A673 (cell line): ENCODE measurements at regions not wholly inside any gene's neighbourhood (a gene's known extent, or its start where the extent isn't known, plus 50 kb on each side); places are given as distances from the start of the nearest gene placed in this dataset.

Experiments used
- BruUV-seq: library from RNA; stranded (reverse); fragments of 400-500 nt; replicated peaks from 2 replicates; lab custom pipeline; 2021; lab: Mats Ljungman, UMichigan
- CTCF ChIA-PET: fragments of 300-600 bp; sonication (Branson Sonifier 250); formaldehyde crosslinking; loops from one replicate; lab custom pipeline; 2022; ENCODE audit warnings: antibody characterized with exemption; lab: Charles Lee
- POLR2A ChIA-PET: fragments of 300-600 bp; sonication (Branson Sonifier 250); formaldehyde crosslinking; loops from one replicate; lab custom pipeline; 2022; ENCODE audit warnings: antibody characterized with exemption; ENCODE audit not compliant: low non-redundant PET; lab: Charles Lee
- DNase-seq: peaks from one replicate; pipeline ENCODE4 v3.0.0-alpha.2; 2015; ENCODE audit warnings: low spot score
- H3K27ac ChIP-seq: fragments of 200-600 bp; sonication (generic); 2 replicates; pipeline ENCODE4 v1.5.1; 2016; ENCODE audit warnings: mixed run types, low read depth, mild to moderate bottlenecking, mixed read lengths, antibody characterized with exemption, low read length; ENCODE audit not compliant: poor library complexity, severe bottlenecking
- H3K27me3 ChIP-seq: fragments of 200-600 bp; sonication (generic); replicated peaks from 2 replicates; pipeline ENCODE4 v1.6.1; 2017; ENCODE audit warnings: mixed run types, low read depth, mild to moderate bottlenecking, mixed read lengths, antibody characterized with exemption, low read length; ENCODE audit not compliant: insufficient read depth, poor library complexity
- H3K36me3 ChIP-seq: fragments of 200-600 bp; sonication (generic); 2 replicates; pipeline ENCODE4 v1.6.1; 2016; ENCODE audit warnings: mixed run types, mild to moderate bottlenecking, mixed read lengths, antibody characterized with exemption, low read length; ENCODE audit not compliant: insufficient read depth, poor library complexity, severe bottlenecking
- H3K4me1 ChIP-seq: fragments of 200-600 bp; sonication (generic); 2 replicates; pipeline ENCODE4 v1.6.1; 2017; ENCODE audit warnings: mixed run types, mild to moderate bottlenecking, mixed read lengths, antibody characterized with exemption, low read length; ENCODE audit not compliant: insufficient read depth, poor library complexity, severe bottlenecking
- H3K4me3 ChIP-seq: fragments of 200-600 bp; sonication (generic); 2 replicates; pipeline ENCODE4 v1.5.1; 2016; ENCODE audit warnings: low read depth, mixed run types, mild to moderate bottlenecking, mixed read lengths, low read length; ENCODE audit not compliant: poor library complexity, severe bottlenecking
- H3K9me3 ChIP-seq: fragments of 200-600 bp; sonication (generic); 2 replicates; pipeline ENCODE4 v1.6.1; 2016; ENCODE audit warnings: mixed run types, low read depth, mild to moderate bottlenecking, mixed read lengths, antibody characterized with exemption, low read length; ENCODE audit not compliant: poor library complexity, severe bottlenecking
- EZH2 ChIP-seq: fragments of 200-600 bp; sonication (generic); IDR thresholded peaks from 2 replicates; pipeline ENCODE4 v1.6.1; 2017; ENCODE audit warnings: borderline replicate concordance, low read depth, mild to moderate bottlenecking, mixed read lengths, antibody characterized with exemption, low read length; ENCODE audit not compliant: poor library complexity, severe bottlenecking
- intact Hi-C: fragments of 100-400 bp; cut with micrococcal nuclease; formaldehyde crosslinking; loops from one replicate; pipeline ENCODE4 v1.10.0; 2022; ENCODE audit not compliant: unreplicated experiment
- TF ChIP-seq, protein P1 (sequence below): fragments of 300-800, 200-600 bp; sonication (generic); conservative IDR thresholded peaks from 2 replicates; pipeline ENCODE4 v1.5.1; 2017; ENCODE audit warnings: low read depth, mild to moderate bottlenecking, antibody characterized with exemption, low read length, moderate library complexity, mixed read lengths

DNA sequence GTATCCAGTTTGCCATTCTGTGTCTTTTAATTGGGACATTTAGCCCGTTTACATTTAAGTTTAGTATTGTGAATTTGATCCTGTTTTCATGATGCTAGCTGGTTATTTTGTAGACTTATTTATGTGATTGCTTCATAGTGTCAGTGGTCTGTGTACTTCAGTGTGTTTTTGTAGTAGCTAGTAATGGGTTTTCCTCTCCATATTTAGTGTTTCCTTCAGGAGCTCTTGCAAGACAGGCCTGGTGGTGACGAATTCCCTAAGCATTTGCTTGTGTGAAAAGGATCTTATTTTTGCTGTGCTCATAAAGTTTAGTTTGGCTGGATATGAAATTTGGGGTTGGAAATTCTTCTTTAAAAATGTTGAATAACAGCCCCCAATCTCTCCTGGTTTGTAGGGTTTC is 69.2 kb upstream of the PDC start:
- Histone ChIP-seq H3K27ac (no peak overlapping the region), H3K4me1 (peaks cover 8% of the 10 kb centered on the region), H3K36me3 (no peaks in the 10 kb centered on the region), H3K9me3 (peaks cover 9% of the 10 kb centered on the region), H3K27me3 (no peaks in the 10 kb centered on the region), H3K4me3 (no peak overlapping the region)
- TF ChIP-seq, protein P1, sequence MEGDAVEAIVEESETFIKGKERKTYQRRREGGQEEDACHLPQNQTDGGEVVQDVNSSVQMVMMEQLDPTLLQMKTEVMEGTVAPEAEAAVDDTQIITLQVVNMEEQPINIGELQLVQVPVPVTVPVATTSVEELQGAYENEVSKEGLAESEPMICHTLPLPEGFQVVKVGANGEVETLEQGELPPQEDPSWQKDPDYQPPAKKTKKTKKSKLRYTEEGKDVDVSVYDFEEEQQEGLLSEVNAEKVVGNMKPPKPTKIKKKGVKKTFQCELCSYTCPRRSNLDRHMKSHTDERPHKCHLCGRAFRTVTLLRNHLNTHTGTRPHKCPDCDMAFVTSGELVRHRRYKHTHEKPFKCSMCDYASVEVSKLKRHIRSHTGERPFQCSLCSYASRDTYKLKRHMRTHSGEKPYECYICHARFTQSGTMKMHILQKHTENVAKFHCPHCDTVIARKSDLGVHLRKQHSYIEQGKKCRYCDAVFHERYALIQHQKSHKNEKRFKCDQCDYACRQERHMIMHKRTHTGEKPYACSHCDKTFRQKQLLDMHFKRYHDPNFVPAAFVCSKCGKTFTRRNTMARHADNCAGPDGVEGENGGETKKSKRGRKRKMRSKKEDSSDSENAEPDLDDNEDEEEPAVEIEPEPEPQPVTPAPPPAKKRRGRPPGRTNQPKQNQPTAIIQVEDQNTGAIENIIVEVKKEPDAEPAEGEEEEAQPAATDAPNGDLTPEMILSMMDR, result no peak
- TF ChIP-seq EZH2, result no peak
- BruUV-seq, result no TSS peak
- ChIA-PET CTCF (no interaction called here), POLR2A (no interaction called here)
- intact Hi-C loops, result no loop called here
- DNase-seq, result no peak

DNA sequence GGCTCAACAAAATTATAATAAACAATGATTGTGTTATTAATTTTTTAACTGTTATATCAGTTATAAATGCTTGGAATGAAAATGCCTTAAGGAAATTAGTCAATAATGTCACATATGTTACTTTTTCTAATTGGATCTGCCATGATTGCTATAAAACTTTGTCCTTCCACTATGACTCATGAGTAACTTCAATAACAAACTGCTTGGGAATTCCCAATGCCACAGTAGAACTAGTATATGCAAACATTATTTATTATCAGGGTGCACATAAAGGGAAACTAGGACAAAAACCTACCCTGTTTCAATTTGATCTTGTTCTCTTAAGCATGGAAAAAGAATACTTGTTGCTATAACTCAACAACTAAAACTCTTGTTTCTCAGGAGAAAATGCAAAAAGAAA is 59.1 kb upstream of the PDC start:
- Histone ChIP-seq H3K36me3 (no peaks in the 10 kb centered on the region), H3K9me3 (peaks cover 16% of the 10 kb centered on the region), H3K4me3 (no peak overlapping the region), H3K27ac (no peak overlapping the region), H3K27me3 (no peaks in the 10 kb centered on the region), H3K4me1 (no peaks in the 10 kb centered on the region)
- intact Hi-C loops, result no loop called here
- no peak for DNase-seq
- TF ChIP-seq, protein P1, result no peak
- no peak for TF ChIP-seq EZH2
- POLR2A ChIA-PET, result no interaction called here
- CTCF ChIA-PET, result no interaction called here
- BruUV-seq, result no TSS peak

DNA sequence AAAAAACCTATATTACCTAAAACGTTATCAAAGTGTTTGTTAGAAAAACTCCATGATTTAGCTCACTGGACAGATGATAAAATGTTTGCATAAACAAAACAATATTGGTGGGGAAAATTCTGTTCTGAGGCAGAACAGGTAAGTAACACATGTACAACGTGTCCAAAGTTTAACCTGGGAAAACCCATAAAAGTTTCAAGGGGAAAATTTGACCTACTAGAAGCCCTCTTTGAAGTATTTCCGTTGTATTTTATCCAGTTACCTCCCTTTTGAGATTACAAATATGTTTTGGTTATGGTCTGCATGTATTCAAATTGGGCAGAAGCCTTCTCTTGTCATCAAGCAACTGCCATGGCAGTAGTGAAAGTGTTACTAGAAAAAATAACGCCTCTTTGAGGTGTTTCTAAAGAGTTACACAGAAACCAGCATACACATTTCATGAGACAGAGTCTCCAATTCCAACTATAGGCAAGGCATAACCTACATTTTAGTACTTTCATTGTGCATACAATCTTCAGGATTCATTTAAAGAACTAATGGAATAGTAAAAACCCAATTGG is 58.0 kb upstream of the PDC start:
- no TSS peak for BruUV-seq
- ChIA-PET CTCF (no interaction called here), POLR2A (no interaction called here)
- intact Hi-C loops, result no loop called here
- Histone ChIP-seq H3K4me3 (no peak overlapping the region), H3K36me3 (no peaks in the 10 kb centered on the region), H3K9me3 (peaks cover 8% of the 10 kb centered on the region), H3K27me3 (no peaks in the 10 kb centered on the region), H3K27ac (no peak overlapping the region), H3K4me1 (no peaks in the 10 kb centered on the region)
- TF ChIP-seq, protein P1, result no peak
- no peak for TF ChIP-seq EZH2
- no peak for DNase-seq
